GM10266 (cell line): ENCODE measurements at regions not wholly inside any gene's neighbourhood (a gene's known extent, or its start where the extent isn't known, plus 50 kb on each side); places are given as distances from the start of the nearest gene placed in this dataset.

ENCODE experiments used
- DNase-seq: peaks from one replicate; pipeline ENCODE4 v3.0.0; 2012; ENCODE audit errors: extremely low spot score
- TF ChIP-seq, protein P1 (sequence below): IDR thresholded peaks from 2 replicates; pipeline ENCODE4 v1.5.1; 2012; ENCODE audit warnings: mild to moderate bottlenecking, low read depth; ENCODE audit not compliant: control insufficient read depth, insufficient read depth; ENCODE audit errors: missing control alignments

DNA sequence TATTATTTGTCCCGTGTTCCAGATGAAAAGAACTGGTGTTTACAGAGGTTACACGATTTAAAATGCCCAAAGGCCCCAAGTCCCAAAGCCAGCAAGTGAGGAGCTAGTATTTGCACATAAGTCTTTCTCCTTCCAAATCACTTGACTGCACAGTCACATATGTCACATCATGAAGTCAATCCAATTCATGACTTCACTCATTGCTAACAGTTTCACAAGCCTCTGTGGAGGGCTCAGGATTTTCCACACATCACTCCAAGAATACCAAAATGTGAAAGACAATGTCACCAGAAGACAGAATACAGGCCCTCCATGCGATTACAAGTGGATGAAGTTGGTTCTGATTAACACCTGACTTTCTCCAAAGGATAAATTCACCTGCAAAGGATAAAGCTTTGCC, 283.1 kb upstream of the UBE2E2 start:
- no peak for DNase-seq
- TF ChIP-seq, protein P1, sequence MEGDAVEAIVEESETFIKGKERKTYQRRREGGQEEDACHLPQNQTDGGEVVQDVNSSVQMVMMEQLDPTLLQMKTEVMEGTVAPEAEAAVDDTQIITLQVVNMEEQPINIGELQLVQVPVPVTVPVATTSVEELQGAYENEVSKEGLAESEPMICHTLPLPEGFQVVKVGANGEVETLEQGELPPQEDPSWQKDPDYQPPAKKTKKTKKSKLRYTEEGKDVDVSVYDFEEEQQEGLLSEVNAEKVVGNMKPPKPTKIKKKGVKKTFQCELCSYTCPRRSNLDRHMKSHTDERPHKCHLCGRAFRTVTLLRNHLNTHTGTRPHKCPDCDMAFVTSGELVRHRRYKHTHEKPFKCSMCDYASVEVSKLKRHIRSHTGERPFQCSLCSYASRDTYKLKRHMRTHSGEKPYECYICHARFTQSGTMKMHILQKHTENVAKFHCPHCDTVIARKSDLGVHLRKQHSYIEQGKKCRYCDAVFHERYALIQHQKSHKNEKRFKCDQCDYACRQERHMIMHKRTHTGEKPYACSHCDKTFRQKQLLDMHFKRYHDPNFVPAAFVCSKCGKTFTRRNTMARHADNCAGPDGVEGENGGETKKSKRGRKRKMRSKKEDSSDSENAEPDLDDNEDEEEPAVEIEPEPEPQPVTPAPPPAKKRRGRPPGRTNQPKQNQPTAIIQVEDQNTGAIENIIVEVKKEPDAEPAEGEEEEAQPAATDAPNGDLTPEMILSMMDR = no peak

DNA sequence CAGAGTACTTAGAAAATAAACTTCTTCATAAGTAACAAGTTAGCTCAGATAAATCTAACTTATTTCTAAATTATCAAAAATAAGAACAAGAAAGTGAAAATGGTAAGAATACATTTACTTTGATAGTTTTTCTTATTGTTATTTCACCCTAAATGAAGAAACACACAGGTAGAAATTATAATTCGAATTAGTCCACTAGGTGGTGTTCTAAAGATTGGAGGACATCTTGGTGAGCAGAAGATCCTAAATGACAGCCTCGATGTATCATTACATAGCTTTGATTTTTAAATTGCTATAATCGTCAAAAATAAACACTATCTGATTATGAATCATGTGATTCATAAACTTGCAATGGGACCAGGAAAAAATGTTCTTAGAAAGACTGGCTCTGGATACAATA, 280.8 kb upstream of the UBE2E2 start:
- peak; percentile 12 for DNase-seq
- TF ChIP-seq, protein P1 = peak; percentile 21

DNA sequence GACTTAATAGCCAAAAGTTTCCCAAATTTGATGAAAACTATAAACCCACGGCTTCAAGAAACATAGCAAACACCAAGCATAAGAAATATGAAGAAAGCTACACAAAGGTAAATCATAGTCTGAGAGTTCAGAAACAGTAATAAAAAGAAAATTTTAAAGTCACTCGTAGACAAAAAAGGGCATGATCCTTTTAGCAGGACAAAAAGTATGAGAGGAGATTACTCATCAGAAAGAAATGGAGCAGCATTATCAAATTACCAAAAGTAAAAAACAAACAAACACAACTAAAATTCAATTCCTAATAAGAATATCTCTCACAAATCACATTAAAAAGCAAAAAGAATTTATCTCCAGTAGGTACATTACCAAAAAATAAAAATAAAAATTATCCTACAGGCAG, 279.4 kb upstream of the UBE2E2 start:
- no peak for DNase-seq
- TF ChIP-seq, protein P1 = no peak

DNA sequence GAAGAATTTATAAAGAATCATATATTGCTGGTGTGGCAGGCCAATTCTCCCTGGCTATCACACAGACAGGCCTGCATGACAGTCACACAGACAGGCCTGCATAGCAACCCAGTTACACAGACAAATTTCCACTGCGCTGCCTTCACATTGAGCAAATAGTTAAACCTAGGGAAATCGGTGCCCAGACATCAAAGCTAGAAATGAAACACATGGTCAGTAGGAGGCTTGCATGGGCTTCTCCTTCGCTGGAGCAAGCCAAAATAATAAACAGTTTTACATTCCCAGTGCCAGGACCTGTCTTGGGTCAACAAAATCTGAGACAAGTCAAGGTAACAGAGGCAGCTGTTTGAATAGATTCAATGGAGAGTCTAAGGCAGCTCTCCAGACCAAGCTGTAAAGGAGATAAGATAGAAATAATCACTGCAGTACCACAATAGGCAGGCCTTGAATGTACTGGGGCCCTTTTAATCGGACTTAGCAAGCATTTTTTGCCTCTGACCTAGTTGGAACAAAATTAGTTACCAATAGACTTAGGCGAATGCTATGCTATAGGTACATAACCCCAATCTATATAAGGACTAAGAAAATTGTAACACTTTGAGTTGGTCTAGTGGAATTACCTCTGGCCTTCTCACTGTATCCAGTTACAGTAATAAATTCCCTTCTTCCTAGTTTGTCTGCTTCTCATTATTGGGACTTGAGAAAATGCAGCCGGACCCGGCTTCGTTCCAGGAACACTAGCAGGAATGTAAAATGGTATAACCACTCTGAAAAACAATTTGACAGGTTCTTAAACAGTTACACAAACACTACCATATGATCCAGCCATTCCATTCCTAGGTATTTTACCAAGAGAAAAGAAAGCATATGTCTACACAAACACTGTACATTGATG, 274.7 kb upstream of the UBE2E2 start:
- no peak for DNase-seq
- TF ChIP-seq, protein P1 = no peak

DNA sequence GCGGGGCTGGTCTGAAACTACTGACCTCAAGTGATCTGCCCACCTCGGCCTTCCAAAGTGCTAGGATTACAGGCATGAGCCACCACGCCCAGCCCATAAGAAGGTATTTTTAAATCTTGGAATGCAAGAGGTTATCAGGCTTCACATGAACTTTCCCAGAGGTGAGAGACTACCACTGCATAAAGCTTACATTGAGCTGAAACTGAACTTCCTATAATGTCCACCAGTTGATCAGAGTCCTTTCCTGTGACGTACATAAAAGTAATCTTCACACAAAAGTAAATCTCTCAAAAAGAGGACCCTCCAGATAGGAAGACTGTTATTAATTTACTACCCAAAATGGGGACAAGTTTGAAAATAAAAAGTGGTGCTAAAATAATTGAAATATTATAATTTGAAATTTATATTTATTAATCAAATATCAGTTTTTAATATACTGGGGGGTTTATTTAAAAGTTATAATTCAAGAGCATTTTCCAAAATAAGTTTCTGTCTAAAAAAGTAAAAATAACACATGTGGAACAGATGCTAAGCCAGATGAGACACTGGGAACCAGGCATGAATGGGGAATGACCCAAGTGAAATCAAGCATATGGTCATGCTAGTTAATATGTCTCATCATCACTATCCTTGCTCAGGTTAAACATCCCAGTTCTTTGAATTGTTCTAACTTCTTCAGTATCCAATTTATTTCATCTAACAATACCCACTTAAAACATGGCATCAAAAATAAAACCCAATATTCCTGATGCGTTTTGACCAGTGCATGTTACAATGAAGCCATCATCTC, 269.9 kb upstream of the UBE2E2 start:
- DNase-seq = no peak
- TF ChIP-seq, protein P1 = no peak

DNA sequence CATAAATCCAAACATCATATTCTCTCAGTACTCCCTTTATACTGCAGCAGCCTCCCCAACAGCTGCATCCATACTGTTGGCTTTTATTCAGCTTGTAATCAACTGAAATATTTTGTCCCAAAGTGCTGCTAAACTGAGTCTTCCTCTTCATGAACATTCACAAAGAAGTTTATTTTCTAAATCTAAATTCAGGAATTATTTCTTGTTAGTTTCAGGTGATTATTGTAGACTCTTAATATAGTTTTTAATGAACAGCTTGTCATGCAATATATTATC, 269.3 kb upstream of the UBE2E2 start:
- no peak for DNase-seq

More for the DNA sequence above, 269.3 kb upstream of the UBE2E2 start:
- TF ChIP-seq, protein P1 = no peak
